Neural cell (in vitro differentiated cells): ENCODE measurements at regions not wholly inside any gene's neighbourhood (a gene's known extent, or its start where the extent isn't known, plus 50 kb on each side); places are given as distances from the start of the nearest gene placed in this dataset.

Source experiments
- CTCF ChIP-seq: fragments of 450-650 bp; IDR thresholded peaks from 2 replicates; pipeline ENCODE4 v1.5.1; 2014; ENCODE audit warnings: antibody characterized with exemption, mild to moderate bottlenecking, moderate library complexity; ENCODE audit not compliant: poor library complexity, severe bottlenecking
- EP300 ChIP-seq: fragments of 450-650 bp; conservative IDR thresholded peaks from 2 replicates; pipeline ENCODE4 v1.6.1; 2014; ENCODE audit warnings: antibody characterized with exemption, mild to moderate bottlenecking, moderate library complexity; ENCODE audit not compliant: poor library complexity, severe bottlenecking
- EZH2 ChIP-seq: fragments of 200-600, 300-800 bp; shearing (Covaris generic), sonication (generic); IDR thresholded peaks from 2 replicates; pipeline ENCODE4 v1.6.1; 2014; ENCODE audit warnings: antibody characterized with exemption, low read length, borderline replicate concordance, mild to moderate bottlenecking; ENCODE audit not compliant: insufficient read depth, poor library complexity, severe bottlenecking
- TAF1 ChIP-seq: IDR thresholded peaks from 2 replicates; pipeline ENCODE4 v1.6.1; 2012; ENCODE audit warnings: low read depth

- no peak for TF ChIP-seq CTCF
- no peak for TF ChIP-seq TAF1
- no peak for TF ChIP-seq EZH2
- peak; percentile 41 for TF ChIP-seq EP300
Measured at GRCh38 chr18:30860741-30861140, 181.8 kb downstream of the DSC3 start.
